HG02970 (cell line): ENCODE measurements at regions not wholly inside any gene's neighbourhood (a gene's known extent, or its start where the extent isn't known, plus 50 kb on each side); places are given as distances from the start of the nearest gene placed in this dataset.
"Not testable (repeated sequence)": the region's sequence is repeated elsewhere in the genome, so short reads cannot be mapped to it uniquely, and the experiment has no call there.

Source experiments
- ATAC-seq: cut with Tn5 transposase; IDR thresholded peaks from one replicate; pipeline ENCODE4 v1.9.1; 2021; ENCODE audit warnings: mild to moderate bottlenecking, moderate library complexity, moderate number of reproducible peaks; ENCODE audit not compliant: unreplicated experiment, low FRiP score

- no peak for ATAC-seq
Measured at GRCh38 chr12:126937431-126937830, 1329.5 kb upstream of the TMEM132C start.

- ATAC-seq, result no peak
Measured at GRCh38 chr12:126944684-126945083, 1322.3 kb upstream of the TMEM132C start.

- ATAC-seq, result not testable (repeated sequence)
Measured at GRCh38 chr12:126946958-126947357, 1320.0 kb upstream of the TMEM132C start.

- no peak for ATAC-seq
Measured at GRCh38 chr12:126949558-126949957, 1317.4 kb upstream of the TMEM132C start.

- no peak for ATAC-seq
Measured at GRCh38 chr12:126950266-126950665, 1316.7 kb upstream of the TMEM132C start.

- no peak for ATAC-seq
Measured at GRCh38 chr12:126952096-126953007, 1314.6 kb upstream of the TMEM132C start.

- no peak for ATAC-seq
Measured at GRCh38 chr12:126953365-126953889, 1313.5 kb upstream of the TMEM132C start.

- no peak for ATAC-seq
Measured at GRCh38 chr12:126960221-126960620, 1306.7 kb upstream of the TMEM132C start.

GRCh38 chr12:126960709-126961108 is 1306.3 kb upstream of the TMEM132C start:
- no peak for ATAC-seq

GRCh38 chr12:126963825-126964224 is 1303.1 kb upstream of the TMEM132C start:
- no peak for ATAC-seq

GRCh38 chr12:126966498-126966897 is 1300.5 kb upstream of the TMEM132C start:
- ATAC-seq, result no peak

GRCh38 chr12:126967152-126967551 is 1299.8 kb upstream of the TMEM132C start:
- ATAC-seq, result no peak

GRCh38 chr12:126974779-126975178 is 1292.2 kb upstream of the TMEM132C start:
- ATAC-seq, result no peak

- ATAC-seq, result no peak
Measured at GRCh38 chr12:126976579-126976978, 1290.4 kb upstream of the TMEM132C start.

GRCh38 chr12:126979564-126979963 is 1287.4 kb upstream of the TMEM132C start:
- ATAC-seq, result not testable (repeated sequence)

GRCh38 chr12:126982707-126983106 is 1284.3 kb upstream of the TMEM132C start:
- ATAC-seq, result no peak

GRCh38 chr12:126983735-126984134 is 1283.2 kb upstream of the TMEM132C start:
- not testable (repeated sequence) for ATAC-seq

GRCh38 chr12:126985663-126986062 is 1281.3 kb upstream of the TMEM132C start:
- not testable (repeated sequence) for ATAC-seq

- ATAC-seq, result no peak
Measured at GRCh38 chr12:126989532-126989931, 1277.4 kb upstream of the TMEM132C start.

GRCh38 chr12:126993898-126994297 is 1273.1 kb upstream of the TMEM132C start:
- no peak for ATAC-seq

- no peak for ATAC-seq
Measured at GRCh38 chr12:126994599-126994998, 1272.4 kb upstream of the TMEM132C start.

GRCh38 chr12:126998031-126998430 is 1268.9 kb upstream of the TMEM132C start:
- ATAC-seq, result no peak
